ENCODE measurements at regions not wholly inside any gene's neighbourhood (a gene's known extent, or its start where the extent isn't known, plus 50 kb on each side); places are given as distances from the start of the nearest gene placed in this dataset.

- no peak overlapping the region for H3K27ac ChIP-seq (ENCODE audit: low read depth, low read length)
- H3K9ac ChIP-seq (ENCODE audit: low read length): no peak overlapping the region
- ATAC-seq (no peak), DNase-seq (ENCODE audit: low read depth, low spot score) (no peak)
- no peak overlapping the region for H2AFZ ChIP-seq (ENCODE audit: low read depth, low read length, poor library complexity, severe bottlenecking)
- TF ChIP-seq SIN3A (IDR thresholded peaks at IDR 0.05; ENCODE audit: low read depth): no peak
- no peak for TF ChIP-seq YY1 (IDR thresholded peaks at IDR 0.05; ENCODE audit: extremely low read depth, insufficient replicate concordance, low read depth, low read length)
- TF ChIP-seq, protein P1, sequence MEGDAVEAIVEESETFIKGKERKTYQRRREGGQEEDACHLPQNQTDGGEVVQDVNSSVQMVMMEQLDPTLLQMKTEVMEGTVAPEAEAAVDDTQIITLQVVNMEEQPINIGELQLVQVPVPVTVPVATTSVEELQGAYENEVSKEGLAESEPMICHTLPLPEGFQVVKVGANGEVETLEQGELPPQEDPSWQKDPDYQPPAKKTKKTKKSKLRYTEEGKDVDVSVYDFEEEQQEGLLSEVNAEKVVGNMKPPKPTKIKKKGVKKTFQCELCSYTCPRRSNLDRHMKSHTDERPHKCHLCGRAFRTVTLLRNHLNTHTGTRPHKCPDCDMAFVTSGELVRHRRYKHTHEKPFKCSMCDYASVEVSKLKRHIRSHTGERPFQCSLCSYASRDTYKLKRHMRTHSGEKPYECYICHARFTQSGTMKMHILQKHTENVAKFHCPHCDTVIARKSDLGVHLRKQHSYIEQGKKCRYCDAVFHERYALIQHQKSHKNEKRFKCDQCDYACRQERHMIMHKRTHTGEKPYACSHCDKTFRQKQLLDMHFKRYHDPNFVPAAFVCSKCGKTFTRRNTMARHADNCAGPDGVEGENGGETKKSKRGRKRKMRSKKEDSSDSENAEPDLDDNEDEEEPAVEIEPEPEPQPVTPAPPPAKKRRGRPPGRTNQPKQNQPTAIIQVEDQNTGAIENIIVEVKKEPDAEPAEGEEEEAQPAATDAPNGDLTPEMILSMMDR (IDR thresholded peaks at IDR 0.05 in 2 of 3, conservative IDR thresholded peaks at IDR 0.05 in 1 of 3; ENCODE audit: borderline replicate concordance in 1 of 3, insufficient read depth in 1 of 3, low read depth in 2 of 3, low read length in 2 of 3): no peak
- no peak for TF ChIP-seq SP1 (IDR thresholded peaks at IDR 0.05; ENCODE audit: low read depth)
- TF ChIP-seq RAD21 (IDR thresholded peaks at IDR 0.05; ENCODE audit: low read depth): no peak
- no peak for TF ChIP-seq SRF (IDR thresholded peaks at IDR 0.05; ENCODE audit: low read depth)
- no peak for TF ChIP-seq POLR2A (IDR thresholded peaks at IDR 0.05; ENCODE audit: borderline replicate concordance, extremely low read depth, insufficient read depth, insufficient read length)
- no peak for TF ChIP-seq EGR1 (IDR thresholded peaks at IDR 0.05; ENCODE audit: low read depth)
- no peak for TF ChIP-seq CEBPB (IDR thresholded peaks at IDR 0.05; ENCODE audit: low read depth)
- TF ChIP-seq EZH2 (IDR thresholded peaks at IDR 0.05): no peak
- no peak for TF ChIP-seq ZNF274 (IDR thresholded peaks at IDR 0.05; ENCODE audit: low read depth, low read length)
- no peak for TF ChIP-seq REST (IDR thresholded peaks at IDR 0.05; ENCODE audit: low read depth)
- no peak for TF ChIP-seq TCF7L2 (IDR thresholded peaks at IDR 0.05; ENCODE audit: borderline replicate concordance, extremely low read depth, insufficient read depth, insufficient read length)
- no peak for TF ChIP-seq ATF3 (IDR thresholded peaks at IDR 0.05)
- no peak for TF ChIP-seq ELF1 (IDR thresholded peaks at IDR 0.05; ENCODE audit: borderline replicate concordance, low read depth)
- ChIA-PET CTCF (no interaction called here), RAD21 (ENCODE audit: low non-redundant PET in 1 of 2, low total read pairs in 2 of 2, uncharacterized antibody in 2 of 2, unreplicated experiment in 2 of 2) (no interaction called here), POLR2A (no interaction called here)
- no peaks in the 10 kb centered on the region for H3K36me3 ChIP-seq (ENCODE audit: control insufficient read depth in 1 of 2, insufficient read depth in 2 of 2, low read length in 2 of 2)
- no TSS peak for BruUV-seq (replicated peaks)
- no peaks in the 10 kb centered on the region; the same call in 1 of the 2 replicates for H4K20me1 ChIP-seq (ENCODE audit: insufficient read depth)
- no peaks in the 10 kb centered on the region for H3K79me2 ChIP-seq (ENCODE audit: insufficient read depth, low read length)
- no peaks in the 10 kb centered on the region for H3K4me1 ChIP-seq (ENCODE audit: control insufficient read depth in 1 of 2, insufficient read depth in 2 of 2, low read length in 2 of 2)
- intact Hi-C loops (cut with micrococcal nuclease): no loop called here
- H3K9me3 ChIP-seq (ENCODE audit: control insufficient read depth in 1 of 2, insufficient read depth in 1 of 2, low read depth in 1 of 2, low read length in 2 of 2): no peaks in the 10 kb centered on the region; a peak in 1 of 4 replicates
- H3K9me2 ChIP-seq (ENCODE audit: insufficient read depth): no peaks in the 10 kb centered on the region
- H3K4me3 ChIP-seq (replicated peaks in 1 of 2; ENCODE audit: low read depth in 1 of 2, low read length in 2 of 2): no peak overlapping the region
- H3K27me3 ChIP-seq (ENCODE audit: insufficient read depth, low read length): no peaks in the 10 kb centered on the region
- no peak overlapping the region for H3K4me2 ChIP-seq (ENCODE audit: low read length)
Measured at GRCh38 chr14:40987481-40987880, 619.2 kb upstream of the LRFN5 start.
